GM21447 (cell line): ENCODE measurements at regions not wholly inside any gene's neighbourhood (a gene's known extent, or its start where the extent isn't known, plus 50 kb on each side); places are given as distances from the start of the nearest gene placed in this dataset.
A peak's percentile ranks its signal among the peaks of the same experiment; 100 is the strongest.

Source experiments
- ATAC-seq: cut with Tn5 transposase; IDR thresholded peaks from one replicate; pipeline ENCODE4 v1.9.1; 2021; ENCODE audit not compliant: unreplicated experiment

DNA sequence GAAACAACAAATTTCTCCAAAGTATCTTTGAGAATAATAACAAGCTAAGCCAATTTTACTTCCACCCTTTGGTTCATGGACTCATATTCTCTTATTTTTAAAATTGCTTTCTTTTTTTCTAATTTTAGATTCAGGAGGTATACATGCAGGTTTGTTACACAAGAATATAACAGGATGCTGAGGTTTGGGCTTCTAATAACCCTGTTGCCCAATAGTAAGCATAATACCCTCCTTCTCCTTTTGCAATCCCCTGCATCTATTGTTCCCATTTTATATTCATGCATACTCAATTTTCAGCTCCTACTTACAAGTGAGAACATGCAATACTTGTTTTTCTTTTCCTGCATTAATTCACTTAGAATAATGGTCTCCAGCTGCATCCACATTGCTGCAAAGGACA is 202.3 kb upstream of the FSTL5 start:
- no peak for ATAC-seq

GRCh38 chr4:162364651-162365050 is 200.9 kb upstream of the FSTL5 start:
- no peak for ATAC-seq

- no peak for ATAC-seq
Measured at GRCh38 chr4:162360369-162361149, 196.8 kb upstream of the FSTL5 start.

- no peak for ATAC-seq
Measured at GRCh38 chr4:162356181-162356580, 192.4 kb upstream of the FSTL5 start.

DNA sequence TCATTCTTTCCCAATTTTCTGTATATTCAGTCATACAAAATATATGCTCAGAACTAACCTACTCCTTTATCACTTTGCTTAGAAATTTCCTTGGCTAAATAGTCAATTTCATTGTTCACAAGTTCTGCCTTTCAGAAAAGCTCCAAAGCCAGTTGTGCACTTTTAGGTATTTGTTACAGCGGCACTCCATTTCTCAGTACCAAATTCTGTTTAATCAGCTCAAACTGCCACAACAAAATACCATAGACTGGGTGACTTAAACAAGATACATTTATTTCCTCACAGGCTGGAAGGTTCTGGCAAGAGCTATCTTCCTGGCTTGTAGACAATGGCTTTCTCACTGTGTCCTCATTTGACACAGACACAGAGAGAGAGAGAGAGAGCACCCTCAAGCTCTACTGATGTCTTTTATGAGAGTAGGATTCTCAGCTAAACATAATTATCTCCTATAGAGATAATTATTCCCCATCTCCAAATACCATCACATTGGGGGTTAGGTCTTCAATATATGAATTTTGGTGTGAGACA is 188.8 kb upstream of the FSTL5 start:
- no peak for ATAC-seq

GRCh38 chr4:162350331-162350730 is 186.5 kb upstream of the FSTL5 start:
- no peak for ATAC-seq

GRCh38 chr4:162349395-162349794 is 185.6 kb upstream of the FSTL5 start:
- no peak for ATAC-seq

DNA sequence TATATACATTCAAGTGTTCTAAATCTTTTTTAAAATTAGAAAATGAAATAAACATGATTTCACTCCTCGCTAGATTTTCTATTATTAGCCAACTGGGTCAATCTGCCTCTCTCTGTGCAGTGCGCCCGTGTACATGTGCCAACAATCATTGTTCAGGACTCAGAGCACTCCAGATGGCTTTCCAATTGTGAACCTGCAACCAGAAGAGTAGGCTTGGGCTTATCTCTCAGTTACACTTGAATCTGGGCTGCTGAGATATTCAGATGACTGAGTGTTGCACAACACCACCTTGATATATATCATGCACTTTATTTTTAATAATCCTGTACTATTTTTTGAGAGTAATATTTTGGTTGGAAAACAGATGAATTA is 184.0 kb upstream of the FSTL5 start:
- ATAC-seq, result no peak

- no peak for ATAC-seq
Measured at GRCh38 chr4:162347156-162347841, 183.5 kb upstream of the FSTL5 start.

DNA sequence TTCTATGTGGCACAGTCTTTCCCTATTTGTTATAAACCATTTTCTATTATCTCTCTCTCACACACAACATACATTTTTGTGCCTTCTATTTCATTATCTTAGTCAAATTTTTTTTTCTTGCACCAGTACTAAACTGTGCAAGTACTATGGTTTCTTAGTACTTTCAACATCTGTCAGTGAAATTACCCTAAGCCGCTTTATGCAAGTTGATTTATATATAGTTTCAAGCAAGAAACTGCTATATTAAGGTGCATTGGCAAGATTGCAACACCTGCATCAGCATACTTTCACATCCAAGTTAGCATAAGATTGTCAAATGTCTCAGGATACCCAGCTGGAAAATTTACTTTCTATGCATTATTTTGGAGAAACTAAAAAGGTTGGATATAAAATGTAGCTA is 180.2 kb upstream of the FSTL5 start:
- ATAC-seq, result no peak

DNA sequence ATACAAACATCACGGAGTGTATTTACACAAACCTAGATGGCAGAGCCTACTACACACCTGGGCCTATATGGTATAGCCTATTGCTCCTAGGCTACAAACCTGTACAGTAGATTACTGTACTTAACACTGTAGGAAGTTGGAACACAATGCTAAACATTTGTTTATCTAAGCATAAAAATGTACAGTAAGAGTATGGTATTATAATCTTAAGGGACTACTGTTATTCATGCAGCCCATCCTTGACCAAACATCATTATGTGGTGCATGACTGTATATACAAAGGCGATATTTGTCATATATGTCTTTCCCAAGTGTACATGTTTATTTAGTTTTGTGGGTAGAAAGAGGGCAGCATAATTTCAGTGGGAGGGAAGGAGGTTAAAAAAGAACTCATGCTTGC is 177.7 kb upstream of the FSTL5 start:
- no peak for ATAC-seq

DNA sequence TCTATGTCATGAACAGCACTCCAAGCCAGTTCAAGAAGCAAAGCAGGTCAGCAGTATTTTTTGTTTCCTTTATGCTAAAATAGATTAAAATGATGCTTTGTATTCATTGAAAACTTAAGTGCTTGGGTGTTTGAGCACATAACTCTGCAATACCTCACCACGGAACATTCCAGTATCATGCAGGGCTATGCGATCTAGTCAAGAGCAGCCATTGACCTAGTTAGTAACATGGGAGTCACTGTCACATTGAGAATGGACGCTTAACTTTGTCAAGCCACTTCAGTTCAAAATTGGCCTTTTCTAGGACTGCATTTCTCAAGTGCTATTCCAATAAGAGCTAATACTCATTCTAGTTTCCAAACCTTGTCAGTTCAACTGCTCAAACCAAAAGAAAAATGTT is 160.1 kb upstream of the FSTL5 start:
- no peak for ATAC-seq

DNA sequence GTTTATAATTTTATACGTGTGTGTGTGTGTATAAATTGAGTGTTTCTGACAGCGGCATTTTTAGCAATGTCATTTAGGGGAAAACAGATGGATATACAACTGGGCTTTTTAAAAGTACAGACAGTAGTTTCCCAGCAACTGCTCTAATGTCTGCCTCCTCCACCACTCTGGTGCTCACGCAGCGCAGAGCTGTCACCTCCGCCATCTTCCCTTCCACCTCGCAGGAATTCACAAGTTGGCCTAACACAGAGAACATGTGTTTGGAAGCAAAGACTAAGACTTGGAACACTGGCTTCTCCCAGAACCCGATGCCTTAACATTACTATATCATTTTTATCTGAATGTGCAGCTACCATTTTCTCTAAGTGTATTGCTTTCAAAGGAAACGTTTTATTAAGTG is 158.3 kb upstream of the FSTL5 start:
- no peak for ATAC-seq

- no peak for ATAC-seq
Measured at GRCh38 chr4:162285753-162286152, 122.0 kb upstream of the FSTL5 start.

GRCh38 chr4:162282684-162283083 is 118.9 kb upstream of the FSTL5 start:
- no peak for ATAC-seq

- peak; percentile 72 for ATAC-seq
Measured at GRCh38 chr4:162274354-162274753, 110.6 kb upstream of the FSTL5 start.

- no peak for ATAC-seq
Measured at GRCh38 chr4:162272215-162272614, 108.4 kb upstream of the FSTL5 start.

GRCh38 chr4:162268911-162269310 is 105.1 kb upstream of the FSTL5 start:
- ATAC-seq, result no peak

DNA sequence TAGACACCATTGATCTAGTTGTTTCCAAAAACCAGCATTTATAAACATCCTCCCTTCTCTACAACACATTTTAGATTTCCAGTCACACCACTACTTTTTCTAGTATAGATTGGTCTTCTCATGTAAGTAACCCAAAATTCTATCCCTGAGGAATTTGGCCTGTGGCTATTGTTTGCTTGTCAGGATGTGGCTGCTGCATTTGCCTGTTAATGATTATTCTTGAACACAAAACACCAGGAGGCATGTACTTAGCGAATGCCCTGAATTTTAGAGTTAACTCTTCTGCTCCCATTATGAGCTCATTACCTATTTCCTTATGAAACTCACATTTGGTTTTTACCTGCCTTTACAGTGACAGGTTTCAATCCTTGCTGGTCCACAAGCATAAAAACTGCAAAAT is 102.0 kb upstream of the FSTL5 start:
- ATAC-seq, result no peak

- no peak for ATAC-seq
Measured at GRCh38 chr4:162245051-162245450, 81.3 kb upstream of the FSTL5 start.

GRCh38 chr4:162241857-162242256 is 78.1 kb upstream of the FSTL5 start:
- ATAC-seq, result no peak

- no peak for ATAC-seq
Measured at GRCh38 chr4:162239992-162240769, 76.4 kb upstream of the FSTL5 start.
